ENCODE measurements at regions not wholly inside any gene's neighbourhood (a gene's known extent, or its start where the extent isn't known, plus 50 kb on each side); places are given as distances from the start of the nearest gene placed in this dataset.

GRCh38 chr5:44907396-44907795 is 98.6 kb downstream of the MRPS30 start:
- H3K4me1 Mint-ChIP-seq (ENCODE audit: insufficient read depth, unreplicated experiment) = no peaks in the 10 kb centered on the region
- intact Hi-C loops (cut with micrococcal nuclease) = no loop called here
- no peak overlapping the region for H3K27ac Mint-ChIP-seq (ENCODE audit: low read depth, unreplicated experiment)
- no peak for DNase-seq (ENCODE audit: unreplicated experiment)
- ChIA-PET CTCF (no interaction called here), POLR2A (no interaction called here)
- H3K27me3 Mint-ChIP-seq (ENCODE audit: insufficient read depth, unreplicated experiment) = no peaks in the 10 kb centered on the region
- no peak overlapping the region for H3K4me3 Mint-ChIP-seq (ENCODE audit: unreplicated experiment)
- no peaks in the 10 kb centered on the region for H3K36me3 Mint-ChIP-seq (ENCODE audit: insufficient read depth, unreplicated experiment)
- BruUV-seq (replicated peaks) = no TSS peak
- no peaks in the 10 kb centered on the region for H3K9me3 Mint-ChIP-seq (ENCODE audit: unreplicated experiment)
- no peak for TF ChIP-seq CTCF (IDR thresholded peaks at IDR 0.05; ENCODE audit: unreplicated experiment)

- POLR2A ChIA-PET = interaction anchor here (0.8 kb wide), 1 partner anchor 10 kb away, joined by 3 read pairs; no protein-coding TSS in a partner anchor
- no peak for DNase-seq (ENCODE audit: unreplicated experiment)
- Mint-ChIP-seq H3K4me3 (ENCODE audit: unreplicated experiment) (no peak overlapping the region), H3K27ac (ENCODE audit: low read depth, unreplicated experiment) (no peak overlapping the region), H3K36me3 (ENCODE audit: insufficient read depth, unreplicated experiment) (no peaks in the 10 kb centered on the region), H3K27me3 (ENCODE audit: insufficient read depth, unreplicated experiment) (no peaks in the 10 kb centered on the region), H3K9me3 (ENCODE audit: unreplicated experiment) (no peaks in the 10 kb centered on the region), H3K4me1 (ENCODE audit: insufficient read depth, unreplicated experiment) (no peaks in the 10 kb centered on the region)
- BruUV-seq (replicated peaks) = no TSS peak
- intact Hi-C loops (cut with micrococcal nuclease) = no loop called here
- CTCF ChIA-PET = no interaction called here
- no peak for TF ChIP-seq CTCF (IDR thresholded peaks at IDR 0.05; ENCODE audit: unreplicated experiment)
Measured at GRCh38 chr5:44909004-44909403, 100.3 kb downstream of the MRPS30 start.

GRCh38 chr5:44911501-44911900 is 102.8 kb downstream of the MRPS30 start:
- Mint-ChIP-seq H3K36me3 (ENCODE audit: insufficient read depth, unreplicated experiment) (no peaks in the 10 kb centered on the region), H3K27me3 (ENCODE audit: insufficient read depth, unreplicated experiment) (no peaks in the 10 kb centered on the region), H3K9me3 (ENCODE audit: unreplicated experiment) (no peaks in the 10 kb centered on the region), H3K4me3 (ENCODE audit: unreplicated experiment) (no peak overlapping the region), H3K4me1 (ENCODE audit: insufficient read depth, unreplicated experiment) (no peaks in the 10 kb centered on the region), H3K27ac (ENCODE audit: low read depth, unreplicated experiment) (no peak overlapping the region)
- intact Hi-C loops (cut with micrococcal nuclease) = no loop called here
- BruUV-seq (replicated peaks) = no TSS peak
- ChIA-PET CTCF (no interaction called here), POLR2A (no interaction called here)
- no peak for TF ChIP-seq CTCF (IDR thresholded peaks at IDR 0.05; ENCODE audit: unreplicated experiment)
- DNase-seq (ENCODE audit: unreplicated experiment) = no peak

- intact Hi-C loops (cut with micrococcal nuclease) = no loop called here
- Mint-ChIP-seq H3K9me3 (ENCODE audit: unreplicated experiment) (no peaks in the 10 kb centered on the region), H3K27ac (ENCODE audit: low read depth, unreplicated experiment) (no peak overlapping the region), H3K27me3 (ENCODE audit: insufficient read depth, unreplicated experiment) (no peaks in the 10 kb centered on the region), H3K4me1 (ENCODE audit: insufficient read depth, unreplicated experiment) (no peaks in the 10 kb centered on the region), H3K4me3 (ENCODE audit: unreplicated experiment) (no peak overlapping the region), H3K36me3 (ENCODE audit: insufficient read depth, unreplicated experiment) (no peaks in the 10 kb centered on the region)
- BruUV-seq (replicated peaks) = no TSS peak
- ChIA-PET CTCF (interaction anchor here (0.6 to 1.5 kb wide), 3 partner anchors 11 to 860 kb away, joined by 3 read pairs; no protein-coding TSS in a partner anchor), POLR2A (no interaction called here)
- DNase-seq (ENCODE audit: unreplicated experiment) = no peak
- no peak for TF ChIP-seq CTCF (IDR thresholded peaks at IDR 0.05; ENCODE audit: unreplicated experiment)
Measured at GRCh38 chr5:44914221-44914620, 105.5 kb downstream of the MRPS30 start.

Measured in MCF 10A (cell line).